GM23248 (cell line): ENCODE measurements at regions not wholly inside any gene's neighbourhood (a gene's known extent, or its start where the extent isn't known, plus 50 kb on each side); places are given as distances from the start of the nearest gene placed in this dataset.
A peak's percentile ranks its signal among the peaks of the same experiment; 100 is the strongest.
"Not testable (repeated sequence)": the region's sequence is repeated elsewhere in the genome, so short reads cannot be mapped to it uniquely, and the experiment has no call there.

Experiments used
- DNase-seq: peaks from one replicate; pipeline ENCODE4 v3.0.0-alpha.2; 2015
- H2AFZ ChIP-seq: fragments of 200-600 bp; sonication (generic); 2 replicates; pipeline ENCODE4 v1.6.1; 2016; ENCODE audit warnings: antibody characterized with exemption
- H3F3A ChIP-seq: fragments of 200-600 bp; sonication (generic); 2 replicates; pipeline ENCODE4 v1.6.1; 2016; ENCODE audit warnings: mild to moderate bottlenecking, antibody characterized with exemption, mixed run types; ENCODE audit not compliant: insufficient read depth
- H3K27ac ChIP-seq: fragments of 200-600 bp; sonication (generic); 2 replicates; pipeline ENCODE4 v1.5.1; 2016; ENCODE audit warnings: mild to moderate bottlenecking
- H3K27me3 ChIP-seq: fragments of 200-600 bp; sonication (generic); replicated peaks from 2 replicates; pipeline ENCODE4 v1.6.1; 2016; ENCODE audit warnings: mild to moderate bottlenecking; ENCODE audit not compliant: insufficient read depth
- H3K36me3 ChIP-seq: fragments of 200-600 bp; sonication (generic); 2 replicates; pipeline ENCODE4 v1.6.1; 2016; ENCODE audit warnings: low read depth, mild to moderate bottlenecking
- H3K4me1 ChIP-seq: fragments of 200-600 bp; sonication (generic); 2 replicates; pipeline ENCODE4 v1.6.1; 2016; ENCODE audit warnings: mild to moderate bottlenecking; ENCODE audit not compliant: insufficient read depth
- H3K4me2 ChIP-seq: fragments of 200-600 bp; sonication (generic); one replicate; pipeline ENCODE4 v1.6.1; 2016; ENCODE audit warnings: mild to moderate bottlenecking; ENCODE audit not compliant: unreplicated experiment
- H3K4me3 ChIP-seq: fragments of 200-600 bp; sonication (generic); 2 replicates; pipeline ENCODE4 v1.5.1; 2016; ENCODE audit warnings: mild to moderate bottlenecking
- H3K79me2 ChIP-seq: fragments of 200-600 bp; sonication (generic); 2 replicates; pipeline ENCODE4 v1.6.1; 2016; ENCODE audit warnings: mild to moderate bottlenecking; ENCODE audit not compliant: insufficient read depth
- H3K9ac ChIP-seq: fragments of 200-600 bp; sonication (generic); 2 replicates; pipeline ENCODE4 v1.6.1; 2016; ENCODE audit warnings: mild to moderate bottlenecking
- H3K9me2 ChIP-seq: fragments of 200-600 bp; sonication (generic); 2 replicates; pipeline ENCODE4 v1.6.1; 2016; ENCODE audit warnings: mixed run types, mild to moderate bottlenecking, moderate library complexity; ENCODE audit not compliant: insufficient read depth
- H3K9me3 ChIP-seq: fragments of 200-600 bp; sonication (generic); one replicate; pipeline ENCODE4 v1.6.1; 2017; ENCODE audit warnings: low read depth
- H4K20me1 ChIP-seq: fragments of 200-600 bp; sonication (generic); 2 replicates; pipeline ENCODE4 v1.6.0; 2016; ENCODE audit not compliant: insufficient read depth
- EZH2 ChIP-seq: fragments of 200-600 bp; sonication (generic); IDR thresholded peaks from 2 replicates; pipeline ENCODE4 v1.6.1; 2018; ENCODE audit warnings: antibody characterized with exemption, mild to moderate bottlenecking; ENCODE audit not compliant: insufficient read depth, poor library complexity, severe bottlenecking
- EZH2phosphoT487 ChIP-seq: fragments of 200-600 bp; sonication (generic); IDR thresholded peaks from 2 replicates; pipeline ENCODE4 v1.6.1; 2018; ENCODE audit warnings: antibody characterized with exemption, moderate library complexity, mild to moderate bottlenecking, low read depth; ENCODE audit not compliant: insufficient read depth
- WGBS, 2 experiments: methylation state at CpG; one replicate each; pipeline ENCODE4 v1.1.6; 2015 to 2017; ENCODE audit warnings: low lambda C conversion rate in 2 of 2, low coverage in 1 of 2; ENCODE audit errors: missing lambda C conversion rate in 2 of 2; 5-methylcytosine and 5-hydroxymethylcytosine counted together
- in situ Hi-C: fragments of 300-500 bp; cut with MboI; formaldehyde crosslinking; loops from 2 replicates; pipeline ENCODE4 v1.15.0; 2020

GRCh38 chr13:90846936-90847335 lies 500.6 kb upstream of the MIR17HG start:
- no peaks in the 10 kb centered on the region for H3K79me2 ChIP-seq

GRCh38 chr13:90853666-90854065 lies 493.8 kb upstream of the MIR17HG start:
- H3K9me2 ChIP-seq, H3K27ac ChIP-seq, H3K9me3 ChIP-seq, H3K36me3 ChIP-seq, H2AFZ ChIP-seq, H3K4me1 ChIP-seq, H3K79me2 ChIP-seq, H3K27me3 ChIP-seq, H3K4me2 ChIP-seq, H4K20me1 ChIP-seq, H3K9ac ChIP-seq, DNase-seq, in situ Hi-C loops, H3F3A ChIP-seq, H3K4me3 ChIP-seq: not testable (repeated sequence)
- 71 to 77% methylated on average over 10 of the region's 10 CpGs for WGBS, 2 experiments

More at GRCh38 chr13:90846936-90847335, 500.6 kb upstream of the MIR17HG start:
- H3K9me3 ChIP-seq: no peaks in the 10 kb centered on the region
- H3F3A ChIP-seq: no peaks in the 10 kb centered on the region
- no peak overlapping the region for H3K27ac ChIP-seq
- 61 to 69% methylated on average over 1 of the region's 1 CpG for WGBS, 2 experiments
- H3K9ac ChIP-seq: no peak overlapping the region
- no peak overlapping the region for H2AFZ ChIP-seq
- no peak overlapping the region for H3K4me2 ChIP-seq
- no peak for DNase-seq
- in situ Hi-C loops: no loop called here
- no peaks in the 10 kb centered on the region for H4K20me1 ChIP-seq
- TF ChIP-seq EZH2phosphoT487 (no peak), EZH2 (no peak)
- H3K9me2 ChIP-seq: no peaks in the 10 kb centered on the region
- H3K27me3 ChIP-seq: no peaks in the 10 kb centered on the region
- H3K4me1 ChIP-seq: peaks cover 8% of the 10 kb centered on the region
- H3K36me3 ChIP-seq: no peaks in the 10 kb centered on the region
- no peak overlapping the region for H3K4me3 ChIP-seq

GRCh38 chr13:90857921-90858320 lies 489.6 kb upstream of the MIR17HG start:
- no peaks in the 10 kb centered on the region for H3K27me3 ChIP-seq
- no peaks in the 10 kb centered on the region for H3K9me2 ChIP-seq
- peaks cover 6% of the 10 kb centered on the region; the same call in 1 of the 2 replicates for H3K4me1 ChIP-seq
- H3K9ac ChIP-seq: no peak overlapping the region
- WGBS, 2 experiments: 0% methylated on average over 1 of the region's 1 CpG
- no peak overlapping the region for H3K27ac ChIP-seq
- H3F3A ChIP-seq: no peaks in the 10 kb centered on the region
- no peaks in the 10 kb centered on the region for H3K9me3 ChIP-seq
- no peak overlapping the region for H2AFZ ChIP-seq
- H3K36me3 ChIP-seq: no peaks in the 10 kb centered on the region
- H4K20me1 ChIP-seq: no peaks in the 10 kb centered on the region
- no peaks in the 10 kb centered on the region for H3K79me2 ChIP-seq
- in situ Hi-C loops: no loop called here
- H3K4me2 ChIP-seq: no peak overlapping the region
- H3K4me3 ChIP-seq: no peak overlapping the region
- TF ChIP-seq EZH2phosphoT487 (no peak), EZH2 (no peak)
- no peak for DNase-seq

- Histone ChIP-seq H3K79me2 (no peaks in the 10 kb centered on the region), H3K27ac (no peak overlapping the region), H3K9ac (no peak overlapping the region), H2AFZ (peak overlapping the region; percentile 34), H3K4me2 (no peak overlapping the region), H3K27me3 (no peaks in the 10 kb centered on the region), H3K36me3 (no peaks in the 10 kb centered on the region), H3F3A (0 out of 2 replicates have a peak, but pooled peaks cover 3% of the 10 kb centered on the region), H4K20me1 (no peaks in the 10 kb centered on the region), H3K9me2 (no peaks in the 10 kb centered on the region), H3K9me3 (no peaks in the 10 kb centered on the region), H3K4me3 (no peak overlapping the region), H3K4me1 (peaks cover 15% of the 10 kb centered on the region)
- WGBS, 2 experiments: 39 to 56% methylated on average over 2 of the region's 2 CpGs
- TF ChIP-seq EZH2 (no peak), EZH2phosphoT487 (no peak)
- in situ Hi-C loops: no loop called here
- DNase-seq: no peak
Measured at GRCh38 chr13:90866006-90866405, 481.5 kb upstream of the MIR17HG start.

GRCh38 chr13:90867336-90867683 lies 480.2 kb upstream of the MIR17HG start:
- Histone ChIP-seq H4K20me1 (no peaks in the 10 kb centered on the region), H3K27me3 (no peaks in the 10 kb centered on the region), H3K4me1 (peaks cover 9% of the 10 kb centered on the region), H3F3A (0 out of 2 replicates have a peak, but pooled peaks cover 3% of the 10 kb centered on the region), H3K79me2 (no peaks in the 10 kb centered on the region), H3K4me2 (no peak overlapping the region), H3K27ac (no peak overlapping the region), H3K9me3 (no peaks in the 10 kb centered on the region), H3K4me3 (no peak overlapping the region), H3K36me3 (no peaks in the 10 kb centered on the region), H3K9ac (no peak overlapping the region), H2AFZ (peak overlapping the region; percentile 57), H3K9me2 (no peaks in the 10 kb centered on the region)
- peak; percentile 86 for DNase-seq
- in situ Hi-C loops: no loop called here
- WGBS, 2 experiments: 1 to 2% methylated on average over 4 of the region's 4 CpGs
- TF ChIP-seq EZH2: no peak
- TF ChIP-seq EZH2phosphoT487: no peak
